HEK293 (cell line): ENCODE measurements at regions not wholly inside any gene's neighbourhood (a gene's known extent, or its start where the extent isn't known, plus 50 kb on each side); places are given as distances from the start of the nearest gene placed in this dataset.

Experiments
- GLI4 ChIP-seq: fragments of 450-650 bp; formaldehyde crosslinking; IDR thresholded peaks from 2 replicates; pipeline ENCODE4 v1.5.1; 2016; ENCODE audit warnings: missing biosample characterization, missing genetic modification characterization
- GLIS1 ChIP-seq: fragments of 450-650 bp; formaldehyde crosslinking; IDR thresholded peaks from 2 replicates; pipeline ENCODE4 v1.5.1; 2016; ENCODE audit warnings: missing biosample characterization, missing genetic modification characterization
- IKZF3 ChIP-seq: fragments of 450-650 bp; IDR thresholded peaks from 2 replicates; pipeline ENCODE4 v1.5.0; 2018; ENCODE audit warnings: missing biosample characterization, mild to moderate bottlenecking, missing genetic modification characterization, moderate library complexity
- KLF7 ChIP-seq: fragments of 450-650 bp; formaldehyde crosslinking; IDR thresholded peaks from 2 replicates; pipeline ENCODE4 v1.5.1; 2016; ENCODE audit warnings: missing biosample characterization, missing genetic modification characterization, borderline replicate concordance
- KLF9 ChIP-seq: fragments of 450-650 bp; formaldehyde crosslinking; IDR thresholded peaks from 2 replicates; pipeline ENCODE4 v1.5.1; 2016; ENCODE audit warnings: missing biosample characterization, missing genetic modification characterization, low read depth
- MZF1 ChIP-seq: fragments of 450-650 bp; formaldehyde crosslinking; IDR thresholded peaks from 2 replicates; pipeline ENCODE4 v1.5.1; 2017; ENCODE audit warnings: missing biosample characterization, missing genetic modification characterization, borderline replicate concordance
- REPIN1 ChIP-seq: fragments of 450-650 bp; formaldehyde crosslinking; IDR thresholded peaks from 2 replicates; pipeline ENCODE4 v1.5.1; 2017; ENCODE audit warnings: missing biosample characterization, missing genetic modification characterization, low read depth
- SETDB1 ChIP-seq: IDR thresholded peaks from one replicate; pipeline ENCODE4 v1.6.1; 2017; ENCODE audit warnings: mild to moderate bottlenecking, low read length, moderate library complexity, mixed read lengths; ENCODE audit not compliant: insufficient read length
- SP2 ChIP-seq: fragments of 450-650 bp; formaldehyde crosslinking; IDR thresholded peaks from 2 replicates; pipeline ENCODE4 v1.5.1; 2016; ENCODE audit warnings: missing biosample characterization, missing genetic modification characterization
- SP7 ChIP-seq: fragments of 450-650 bp; formaldehyde crosslinking; IDR thresholded peaks from 2 replicates; pipeline ENCODE4 v1.5.1; 2016; ENCODE audit warnings: missing biosample characterization, missing genetic modification characterization
- ZBTB7A ChIP-seq: fragments of 450-650 bp; formaldehyde crosslinking; IDR thresholded peaks from 2 replicates; pipeline ENCODE4 v1.5.1; 2016; ENCODE audit warnings: low read depth, missing biosample characterization, missing genetic modification characterization
- ZFP37 ChIP-seq: fragments of 450-650 bp; formaldehyde crosslinking; IDR thresholded peaks from 2 replicates; pipeline ENCODE4 v1.5.1; 2016; ENCODE audit warnings: missing biosample characterization, missing genetic modification characterization
- ZNF10 ChIP-seq: fragments of 450-650 bp; formaldehyde crosslinking; IDR thresholded peaks from 2 replicates; pipeline ENCODE4 v1.5.1; 2017; ENCODE audit warnings: missing biosample characterization, missing genetic modification characterization
- ZNF16 ChIP-seq: fragments of 450-650 bp; formaldehyde crosslinking; IDR thresholded peaks from 2 replicates; pipeline ENCODE4 v1.5.1; 2016; ENCODE audit warnings: low read depth, missing biosample characterization, missing genetic modification characterization
- ZNF211 ChIP-seq: fragments of 450-650 bp; formaldehyde crosslinking; IDR thresholded peaks from 2 replicates; pipeline ENCODE4 v1.5.1; 2016; ENCODE audit warnings: low read depth, missing biosample characterization, missing genetic modification characterization
- ZNF214 ChIP-seq: fragments of 450-650 bp; formaldehyde crosslinking; IDR thresholded peaks from 2 replicates; pipeline ENCODE4 v1.5.1; 2017; ENCODE audit warnings: missing biosample characterization, mild to moderate bottlenecking, missing genetic modification characterization, borderline replicate concordance
- ZNF24 ChIP-seq: fragments of 450-650 bp; formaldehyde crosslinking; IDR thresholded peaks from 2 replicates; pipeline ENCODE4 v1.5.1; 2016; ENCODE audit warnings: missing biosample characterization, missing genetic modification characterization
- ZNF248 ChIP-seq: fragments of 450-650 bp; formaldehyde crosslinking; IDR thresholded peaks from 2 replicates; pipeline ENCODE4 v1.5.1; 2017; ENCODE audit warnings: missing biosample characterization, missing genetic modification characterization
- ZNF433 ChIP-seq: fragments of 450-650 bp; formaldehyde crosslinking; IDR thresholded peaks from 2 replicates; pipeline ENCODE4 v1.5.1; 2016; ENCODE audit warnings: missing biosample characterization, missing genetic modification characterization, low read depth
- ZNF560 ChIP-seq: fragments of 450-650 bp; formaldehyde crosslinking; IDR thresholded peaks from 2 replicates; pipeline ENCODE4 v1.5.1; 2017; ENCODE audit warnings: missing biosample characterization, missing genetic modification characterization, borderline replicate concordance
- ZNF561 ChIP-seq: fragments of 450-650 bp; IDR thresholded peaks from 2 replicates; pipeline ENCODE4 v1.5.1; 2018; ENCODE audit warnings: missing biosample characterization, missing genetic modification characterization, borderline replicate concordance
- ZNF585B ChIP-seq: fragments of 450-650 bp; formaldehyde crosslinking; IDR thresholded peaks from 2 replicates; pipeline ENCODE4 v1.5.1; 2016; ENCODE audit warnings: missing biosample characterization, missing genetic modification characterization
- ZNF624 ChIP-seq: fragments of 450-650 bp; formaldehyde crosslinking; IDR thresholded peaks from 2 replicates; pipeline ENCODE4 v1.5.1; 2017; ENCODE audit warnings: missing biosample characterization, missing genetic modification characterization
- ZNF629 ChIP-seq: fragments of 450-650 bp; formaldehyde crosslinking; IDR thresholded peaks from 2 replicates; pipeline ENCODE4 v1.5.1; 2017; ENCODE audit warnings: missing biosample characterization, missing genetic modification characterization
- TF ChIP-seq, protein P1 (sequence below): fragments of 450-650 bp; formaldehyde crosslinking; IDR thresholded peaks from 2 replicates; pipeline ENCODE4 v1.5.1; 2016; ENCODE audit warnings: missing biosample characterization, missing genetic modification characterization, borderline replicate concordance
- TF ChIP-seq, protein P2 (sequence below): fragments of 450-650 bp; formaldehyde crosslinking; IDR thresholded peaks from 2 replicates; pipeline ENCODE4 v1.5.1; 2016; ENCODE audit warnings: missing biosample characterization, missing genetic modification characterization
- TF ChIP-seq, protein P3 (sequence below): fragments of 450-650 bp; formaldehyde crosslinking; IDR thresholded peaks from 2 replicates; pipeline ENCODE4 v1.5.1; 2016; ENCODE audit warnings: missing biosample characterization, missing genetic modification characterization
- TF ChIP-seq, protein P4 (sequence below): fragments of 450-650 bp; formaldehyde crosslinking; IDR thresholded peaks from 2 replicates; pipeline ENCODE4 v1.5.1; 2016; ENCODE audit warnings: missing biosample characterization, missing genetic modification characterization

DNA sequence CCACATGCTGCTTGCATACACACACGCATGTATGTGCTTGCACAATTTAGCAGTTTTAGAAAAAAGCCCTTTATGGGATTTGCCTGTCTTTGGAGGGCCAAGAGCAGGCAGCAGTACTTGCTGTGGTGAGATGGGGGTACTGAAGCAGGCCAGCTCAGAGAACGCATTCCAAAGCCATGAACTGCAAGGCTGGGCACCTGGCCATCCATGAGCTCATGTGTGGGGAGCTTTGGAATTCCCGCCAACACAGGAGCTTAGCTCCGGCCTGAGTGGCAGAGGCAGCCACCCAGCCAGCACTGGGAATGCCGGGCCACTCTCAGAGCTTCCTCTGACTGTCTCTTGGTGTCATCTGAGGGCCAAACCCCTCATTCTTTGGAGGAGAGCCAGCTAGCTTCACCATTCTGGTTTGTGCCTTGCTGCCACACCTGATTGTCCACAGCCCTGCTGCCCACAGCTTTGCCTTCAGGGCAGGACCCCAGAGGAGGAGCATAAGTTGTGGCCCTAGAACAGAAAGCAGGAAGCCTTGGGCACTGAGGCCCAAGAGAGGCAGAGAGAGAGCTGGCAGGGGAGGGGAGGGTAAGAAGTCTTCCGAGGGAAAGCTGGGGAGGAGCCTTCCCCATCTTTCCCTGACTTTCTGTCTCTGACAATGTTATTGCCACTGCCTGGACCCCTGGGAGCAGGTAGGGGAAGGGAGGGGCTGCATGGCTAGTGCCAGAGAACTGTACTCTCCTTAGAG is 92.1 kb upstream of the POU3F1 start (continued):
- TF ChIP-seq, protein P1, sequence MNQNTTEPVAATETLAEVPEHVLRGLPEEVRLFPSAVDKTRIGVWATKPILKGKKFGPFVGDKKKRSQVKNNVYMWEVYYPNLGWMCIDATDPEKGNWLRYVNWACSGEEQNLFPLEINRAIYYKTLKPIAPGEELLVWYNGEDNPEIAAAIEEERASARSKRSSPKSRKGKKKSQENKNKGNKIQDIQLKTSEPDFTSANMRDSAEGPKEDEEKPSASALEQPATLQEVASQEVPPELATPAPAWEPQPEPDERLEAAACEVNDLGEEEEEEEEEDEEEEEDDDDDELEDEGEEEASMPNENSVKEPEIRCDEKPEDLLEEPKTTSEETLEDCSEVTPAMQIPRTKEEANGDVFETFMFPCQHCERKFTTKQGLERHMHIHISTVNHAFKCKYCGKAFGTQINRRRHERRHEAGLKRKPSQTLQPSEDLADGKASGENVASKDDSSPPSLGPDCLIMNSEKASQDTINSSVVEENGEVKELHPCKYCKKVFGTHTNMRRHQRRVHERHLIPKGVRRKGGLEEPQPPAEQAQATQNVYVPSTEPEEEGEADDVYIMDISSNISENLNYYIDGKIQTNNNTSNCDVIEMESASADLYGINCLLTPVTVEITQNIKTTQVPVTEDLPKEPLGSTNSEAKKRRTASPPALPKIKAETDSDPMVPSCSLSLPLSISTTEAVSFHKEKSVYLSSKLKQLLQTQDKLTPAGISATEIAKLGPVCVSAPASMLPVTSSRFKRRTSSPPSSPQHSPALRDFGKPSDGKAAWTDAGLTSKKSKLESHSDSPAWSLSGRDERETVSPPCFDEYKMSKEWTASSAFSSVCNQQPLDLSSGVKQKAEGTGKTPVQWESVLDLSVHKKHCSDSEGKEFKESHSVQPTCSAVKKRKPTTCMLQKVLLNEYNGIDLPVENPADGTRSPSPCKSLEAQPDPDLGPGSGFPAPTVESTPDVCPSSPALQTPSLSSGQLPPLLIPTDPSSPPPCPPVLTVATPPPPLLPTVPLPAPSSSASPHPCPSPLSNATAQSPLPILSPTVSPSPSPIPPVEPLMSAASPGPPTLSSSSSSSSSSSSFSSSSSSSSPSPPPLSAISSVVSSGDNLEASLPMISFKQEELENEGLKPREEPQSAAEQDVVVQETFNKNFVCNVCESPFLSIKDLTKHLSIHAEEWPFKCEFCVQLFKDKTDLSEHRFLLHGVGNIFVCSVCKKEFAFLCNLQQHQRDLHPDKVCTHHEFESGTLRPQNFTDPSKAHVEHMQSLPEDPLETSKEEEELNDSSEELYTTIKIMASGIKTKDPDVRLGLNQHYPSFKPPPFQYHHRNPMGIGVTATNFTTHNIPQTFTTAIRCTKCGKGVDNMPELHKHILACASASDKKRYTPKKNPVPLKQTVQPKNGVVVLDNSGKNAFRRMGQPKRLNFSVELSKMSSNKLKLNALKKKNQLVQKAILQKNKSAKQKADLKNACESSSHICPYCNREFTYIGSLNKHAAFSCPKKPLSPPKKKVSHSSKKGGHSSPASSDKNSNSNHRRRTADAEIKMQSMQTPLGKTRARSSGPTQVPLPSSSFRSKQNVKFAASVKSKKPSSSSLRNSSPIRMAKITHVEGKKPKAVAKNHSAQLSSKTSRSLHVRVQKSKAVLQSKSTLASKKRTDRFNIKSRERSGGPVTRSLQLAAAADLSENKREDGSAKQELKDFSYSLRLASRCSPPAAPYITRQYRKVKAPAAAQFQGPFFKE (tag by site-specific recombination): no peak
- TF ChIP-seq KLF9 (tag by site-specific recombination) (no peak), REPIN1 (tag by site-specific recombination) (no peak), ZNF629 (tag by site-specific recombination) (peak; percentile 79), ZNF24 (tag by site-specific recombination) (0 out of 2 replicates have a peak, but pooled peaks have one; percentile 29), ZFP37 (peak; percentile 83), GLI4 (tag by site-specific recombination) (no peak), ZNF561 (no peak), SETDB1 (no peak), ZNF10 (tag by site-specific recombination) (no peak), ZNF214 (tag by site-specific recombination) (no peak), ZNF211 (no peak), ZNF433 (tag by site-specific recombination) (no peak), ZNF624 (tag by site-specific recombination) (no peak), ZNF16 (no peak), ZBTB7A (tag by site-specific recombination) (no peak), GLIS1 (tag by site-specific recombination) (peak; percentile 45; the same call in 1 of the 2 replicates), ZNF560 (tag by site-specific recombination) (no peak), MZF1 (tag by site-specific recombination) (no peak), SP7 (tag by site-specific recombination) (peak; percentile 31; the same call in 1 of the 2 replicates), IKZF3 (no peak), ZNF585B (no peak), ZNF248 (no peak), SP2 (tag by site-specific recombination) (peak; percentile 25; the same call in 1 of the 2 replicates), KLF7 (no peak)
- TF ChIP-seq, protein P2, sequence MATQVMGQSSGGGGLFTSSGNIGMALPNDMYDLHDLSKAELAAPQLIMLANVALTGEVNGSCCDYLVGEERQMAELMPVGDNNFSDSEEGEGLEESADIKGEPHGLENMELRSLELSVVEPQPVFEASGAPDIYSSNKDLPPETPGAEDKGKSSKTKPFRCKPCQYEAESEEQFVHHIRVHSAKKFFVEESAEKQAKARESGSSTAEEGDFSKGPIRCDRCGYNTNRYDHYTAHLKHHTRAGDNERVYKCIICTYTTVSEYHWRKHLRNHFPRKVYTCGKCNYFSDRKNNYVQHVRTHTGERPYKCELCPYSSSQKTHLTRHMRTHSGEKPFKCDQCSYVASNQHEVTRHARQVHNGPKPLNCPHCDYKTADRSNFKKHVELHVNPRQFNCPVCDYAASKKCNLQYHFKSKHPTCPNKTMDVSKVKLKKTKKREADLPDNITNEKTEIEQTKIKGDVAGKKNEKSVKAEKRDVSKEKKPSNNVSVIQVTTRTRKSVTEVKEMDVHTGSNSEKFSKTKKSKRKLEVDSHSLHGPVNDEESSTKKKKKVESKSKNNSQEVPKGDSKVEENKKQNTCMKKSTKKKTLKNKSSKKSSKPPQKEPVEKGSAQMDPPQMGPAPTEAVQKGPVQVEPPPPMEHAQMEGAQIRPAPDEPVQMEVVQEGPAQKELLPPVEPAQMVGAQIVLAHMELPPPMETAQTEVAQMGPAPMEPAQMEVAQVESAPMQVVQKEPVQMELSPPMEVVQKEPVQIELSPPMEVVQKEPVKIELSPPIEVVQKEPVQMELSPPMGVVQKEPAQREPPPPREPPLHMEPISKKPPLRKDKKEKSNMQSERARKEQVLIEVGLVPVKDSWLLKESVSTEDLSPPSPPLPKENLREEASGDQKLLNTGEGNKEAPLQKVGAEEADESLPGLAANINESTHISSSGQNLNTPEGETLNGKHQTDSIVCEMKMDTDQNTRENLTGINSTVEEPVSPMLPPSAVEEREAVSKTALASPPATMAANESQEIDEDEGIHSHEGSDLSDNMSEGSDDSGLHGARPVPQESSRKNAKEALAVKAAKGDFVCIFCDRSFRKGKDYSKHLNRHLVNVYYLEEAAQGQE (tag by site-specific recombination): no peak
- TF ChIP-seq, protein P3, sequence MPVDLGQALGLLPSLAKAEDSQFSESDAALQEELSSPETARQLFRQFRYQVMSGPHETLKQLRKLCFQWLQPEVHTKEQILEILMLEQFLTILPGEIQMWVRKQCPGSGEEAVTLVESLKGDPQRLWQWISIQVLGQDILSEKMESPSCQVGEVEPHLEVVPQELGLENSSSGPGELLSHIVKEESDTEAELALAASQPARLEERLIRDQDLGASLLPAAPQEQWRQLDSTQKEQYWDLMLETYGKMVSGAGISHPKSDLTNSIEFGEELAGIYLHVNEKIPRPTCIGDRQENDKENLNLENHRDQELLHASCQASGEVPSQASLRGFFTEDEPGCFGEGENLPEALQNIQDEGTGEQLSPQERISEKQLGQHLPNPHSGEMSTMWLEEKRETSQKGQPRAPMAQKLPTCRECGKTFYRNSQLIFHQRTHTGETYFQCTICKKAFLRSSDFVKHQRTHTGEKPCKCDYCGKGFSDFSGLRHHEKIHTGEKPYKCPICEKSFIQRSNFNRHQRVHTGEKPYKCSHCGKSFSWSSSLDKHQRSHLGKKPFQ (tag by site-specific recombination): no peak
- TF ChIP-seq, protein P4, sequence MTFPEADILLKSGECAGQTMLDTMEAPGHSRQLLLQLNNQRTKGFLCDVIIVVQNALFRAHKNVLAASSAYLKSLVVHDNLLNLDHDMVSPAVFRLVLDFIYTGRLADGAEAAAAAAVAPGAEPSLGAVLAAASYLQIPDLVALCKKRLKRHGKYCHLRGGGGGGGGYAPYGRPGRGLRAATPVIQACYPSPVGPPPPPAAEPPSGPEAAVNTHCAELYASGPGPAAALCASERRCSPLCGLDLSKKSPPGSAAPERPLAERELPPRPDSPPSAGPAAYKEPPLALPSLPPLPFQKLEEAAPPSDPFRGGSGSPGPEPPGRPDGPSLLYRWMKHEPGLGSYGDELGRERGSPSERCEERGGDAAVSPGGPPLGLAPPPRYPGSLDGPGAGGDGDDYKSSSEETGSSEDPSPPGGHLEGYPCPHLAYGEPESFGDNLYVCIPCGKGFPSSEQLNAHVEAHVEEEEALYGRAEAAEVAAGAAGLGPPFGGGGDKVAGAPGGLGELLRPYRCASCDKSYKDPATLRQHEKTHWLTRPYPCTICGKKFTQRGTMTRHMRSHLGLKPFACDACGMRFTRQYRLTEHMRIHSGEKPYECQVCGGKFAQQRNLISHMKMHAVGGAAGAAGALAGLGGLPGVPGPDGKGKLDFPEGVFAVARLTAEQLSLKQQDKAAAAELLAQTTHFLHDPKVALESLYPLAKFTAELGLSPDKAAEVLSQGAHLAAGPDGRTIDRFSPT (tag by site-specific recombination): no peak
